WTC11 (cell line): ENCODE measurements at regions not wholly inside any gene's neighbourhood (a gene's known extent, or its start where the extent isn't known, plus 50 kb on each side); places are given as distances from the start of the nearest gene placed in this dataset.

Experiments used
- ATAC-seq: fragments of 200-7000 bp; cut with Tn5 transposase; 2 replicates; pipeline ENCODE4 v1.10.0; 2021; ENCODE audit warnings: mild to moderate bottlenecking, moderate library complexity
- CTCF ChIA-PET: fragments of 300-600 bp; sonication (Branson Sonifier 250); formaldehyde crosslinking; loops from one replicate; lab custom pipeline; 2021; ENCODE audit warnings: antibody characterized with exemption; lab: Charles Lee
- POLR2A ChIA-PET: fragments of 350-600 bp; sonication (Branson Sonifier 250); formaldehyde crosslinking; loops from one replicate; lab custom pipeline; 2021; ENCODE audit warnings: antibody characterized with exemption; lab: Charles Lee
- DNase-seq: peaks from one replicate; pipeline ENCODE4 v3.0.0; 2021; ENCODE audit warnings: low spot score
- H3K27ac Mint-ChIP-seq: 2 replicates; pipeline ENCODE4 v1.8.0; 2021; ENCODE audit warnings: mixed read lengths
- H3K27me3 Mint-ChIP-seq: 2 replicates; pipeline ENCODE4 v1.8.0; 2021; ENCODE audit warnings: low read depth, mild to moderate bottlenecking, moderate library complexity, mixed read lengths
- H3K36me3 Mint-ChIP-seq: 2 replicates; pipeline ENCODE4 v1.8.0; 2021; ENCODE audit warnings: mixed read lengths
- H3K4me1 Mint-ChIP-seq: 2 replicates; pipeline ENCODE4 v1.8.0; 2022; ENCODE audit warnings: mixed read lengths
- H3K4me3 Mint-ChIP-seq: 2 replicates; pipeline ENCODE4 v1.8.0; 2021; ENCODE audit warnings: mild to moderate bottlenecking, moderate library complexity, mixed read lengths
- H3K9me3 Mint-ChIP-seq: 2 replicates; pipeline ENCODE4 v1.8.0; 2021; ENCODE audit warnings: mixed read lengths
- ARID4B ChIP-seq: sonication (generic); formaldehyde crosslinking; IDR thresholded peaks from 2 replicates; pipeline ENCODE4 v1.8.0; 2023; ENCODE audit warnings: missing genetic modification reagents, mild to moderate bottlenecking, borderline replicate concordance
- ATF2 ChIP-seq: sonication (generic); formaldehyde crosslinking; IDR thresholded peaks from 2 replicates; pipeline ENCODE4 v1.8.1; 2022; ENCODE audit warnings: low read depth, missing genetic modification reagents, borderline replicate concordance
- CBFB ChIP-seq: sonication (generic); formaldehyde crosslinking; IDR thresholded peaks from 2 replicates; pipeline ENCODE4 v1.8.1; 2022; ENCODE audit warnings: mild to moderate bottlenecking, low read depth, missing genetic modification reagents
- CDX4 ChIP-seq: fragments of 250-450 bp; sonication (Bioruptor Pico); IDR thresholded peaks from 2 replicates; pipeline ENCODE4 v1.9.0; 2021; ENCODE audit warnings: moderate library complexity, mild to moderate bottlenecking, inconsistent platforms, borderline replicate concordance
- E2F5 ChIP-seq: sonication (generic); formaldehyde crosslinking; IDR thresholded peaks from 2 replicates; pipeline ENCODE4 v1.8.1; 2022; ENCODE audit warnings: mild to moderate bottlenecking, moderate library complexity, missing genetic modification reagents
- ELF4 ChIP-seq: sonication (generic); formaldehyde crosslinking; IDR thresholded peaks from 2 replicates; pipeline ENCODE4 v1.8.1; 2022; ENCODE audit warnings: low read depth, mild to moderate bottlenecking, moderate library complexity, missing genetic modification reagents
- GABPB1 ChIP-seq: sonication (generic); formaldehyde crosslinking; IDR thresholded peaks from 2 replicates; pipeline ENCODE4 v1.8.1; 2023; ENCODE audit warnings: mild to moderate bottlenecking, missing genetic modification reagents
- HMGXB4 ChIP-seq: sonication (generic); formaldehyde crosslinking; IDR thresholded peaks from 2 replicates; pipeline ENCODE4 v1.8.1; 2023; ENCODE audit warnings: mild to moderate bottlenecking, moderate library complexity, missing genetic modification reagents
- OVOL2 ChIP-seq: fragments of 250-450 bp; sonication (Bioruptor Pico); IDR thresholded peaks from 2 replicates; pipeline ENCODE4 v1.9.0; 2021; ENCODE audit warnings: mild to moderate bottlenecking, borderline replicate concordance
- STAT6 ChIP-seq: sonication (generic); formaldehyde crosslinking; conservative IDR thresholded peaks from 2 replicates; pipeline ENCODE4 v1.8.1; 2023; ENCODE audit warnings: mild to moderate bottlenecking, low read depth, missing genetic modification reagents, moderate library complexity
- ZBTB43 ChIP-seq: sonication (generic); formaldehyde crosslinking; IDR thresholded peaks from 2 replicates; pipeline ENCODE4 v1.8.1; 2023; ENCODE audit warnings: mild to moderate bottlenecking, missing genetic modification reagents
- ZNF263 ChIP-seq: sonication (generic); formaldehyde crosslinking; IDR thresholded peaks from 2 replicates; pipeline ENCODE4 v1.8.1; 2022; ENCODE audit warnings: low read depth, mild to moderate bottlenecking, moderate library complexity, missing genetic modification reagents
- ZSCAN18 ChIP-seq: fragments of 250-450 bp; sonication (Bioruptor Pico); IDR thresholded peaks from 2 replicates; pipeline ENCODE4 v2.1.2; 2022; ENCODE audit warnings: mild to moderate bottlenecking, moderate library complexity
- TF ChIP-seq, protein P1 (sequence below): sonication (generic); formaldehyde crosslinking; IDR thresholded peaks from 2 replicates; pipeline ENCODE4 v1.8.0; 2022; ENCODE audit warnings: missing genetic modification reagents

- H3K27ac Mint-ChIP-seq, result no peak overlapping the region
- TF ChIP-seq ZSCAN18 (CRISPR knock-in tag), result no peak
- TF ChIP-seq ZBTB43 (CRISPR knock-in tag), result no peak
- TF ChIP-seq, protein P1, sequence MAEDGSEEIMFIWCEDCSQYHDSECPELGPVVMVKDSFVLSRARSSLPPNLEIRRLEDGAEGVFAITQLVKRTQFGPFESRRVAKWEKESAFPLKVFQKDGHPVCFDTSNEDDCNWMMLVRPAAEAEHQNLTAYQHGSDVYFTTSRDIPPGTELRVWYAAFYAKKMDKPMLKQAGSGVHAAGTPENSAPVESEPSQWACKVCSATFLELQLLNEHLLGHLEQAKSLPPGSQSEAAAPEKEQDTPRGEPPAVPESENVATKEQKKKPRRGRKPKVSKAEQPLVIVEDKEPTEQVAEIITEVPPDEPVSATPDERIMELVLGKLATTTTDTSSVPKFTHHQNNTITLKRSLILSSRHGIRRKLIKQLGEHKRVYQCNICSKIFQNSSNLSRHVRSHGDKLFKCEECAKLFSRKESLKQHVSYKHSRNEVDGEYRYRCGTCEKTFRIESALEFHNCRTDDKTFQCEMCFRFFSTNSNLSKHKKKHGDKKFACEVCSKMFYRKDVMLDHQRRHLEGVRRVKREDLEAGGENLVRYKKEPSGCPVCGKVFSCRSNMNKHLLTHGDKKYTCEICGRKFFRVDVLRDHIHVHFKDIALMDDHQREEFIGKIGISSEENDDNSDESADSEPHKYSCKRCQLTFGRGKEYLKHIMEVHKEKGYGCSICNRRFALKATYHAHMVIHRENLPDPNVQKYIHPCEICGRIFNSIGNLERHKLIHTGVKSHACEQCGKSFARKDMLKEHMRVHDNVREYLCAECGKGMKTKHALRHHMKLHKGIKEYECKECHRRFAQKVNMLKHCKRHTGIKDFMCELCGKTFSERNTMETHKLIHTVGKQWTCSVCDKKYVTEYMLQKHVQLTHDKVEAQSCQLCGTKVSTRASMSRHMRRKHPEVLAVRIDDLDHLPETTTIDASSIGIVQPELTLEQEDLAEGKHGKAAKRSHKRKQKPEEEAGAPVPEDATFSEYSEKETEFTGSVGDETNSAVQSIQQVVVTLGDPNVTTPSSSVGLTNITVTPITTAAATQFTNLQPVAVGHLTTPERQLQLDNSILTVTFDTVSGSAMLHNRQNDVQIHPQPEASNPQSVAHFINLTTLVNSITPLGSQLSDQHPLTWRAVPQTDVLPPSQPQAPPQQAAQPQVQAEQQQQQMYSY (CRISPR knock-in tag), result no peak
- no peak for TF ChIP-seq ATF2 (CRISPR knock-in tag)
- TF ChIP-seq CDX4 (CRISPR knock-in tag), result no peak
- no peak for TF ChIP-seq ELF4 (CRISPR knock-in tag)
- TF ChIP-seq HMGXB4 (CRISPR knock-in tag), result no peak
- no peak for TF ChIP-seq CBFB
- no peak for TF ChIP-seq ZNF263 (CRISPR knock-in tag)
- TF ChIP-seq E2F5, result no peak
- no peak for TF ChIP-seq GABPB1 (CRISPR knock-in tag)
- no peak for TF ChIP-seq STAT6 (CRISPR knock-in tag)
- no peak for TF ChIP-seq OVOL2 (CRISPR knock-in tag)
- no peak for TF ChIP-seq ARID4B (CRISPR knock-in tag)
- ATAC-seq (no peak), DNase-seq (no peak)
- H3K9me3 Mint-ChIP-seq, result peaks cover 5% of the 10 kb centered on the region; the same call in 1 of the 2 replicates
- ChIA-PET CTCF (interaction anchor here (0.8 to 1.4 kb wide), 3 partner anchors 8 to 28 kb away, joined by 3 to 7 read pairs (median 4); no protein-coding TSS in a partner anchor), POLR2A (interaction anchor here (1.0 kb wide), 1 partner anchor 53 kb away, joined by 3 read pairs; no protein-coding TSS in a partner anchor)
- no peak overlapping the region for H3K4me3 Mint-ChIP-seq
- no peaks in the 10 kb centered on the region for H3K27me3 Mint-ChIP-seq
- H3K36me3 Mint-ChIP-seq, result no peaks in the 10 kb centered on the region
- no peaks in the 10 kb centered on the region for H3K4me1 Mint-ChIP-seq
Observed at GRCh38 chr1:185568155-185569123, 165.8 kb upstream of the HMCN1 start.
